Immature natural killer cell (primary cell): ENCODE measurements at regions not wholly inside any gene's neighbourhood (a gene's known extent, or its start where the extent isn't known, plus 50 kb on each side); places are given as distances from the start of the nearest gene placed in this dataset.
"Not testable (repeated sequence)": the region's sequence is repeated elsewhere in the genome, so short reads cannot be mapped to it uniquely, and the experiment has no call there.

Experiments
- DNase-seq, 3 donors: peaks; one replicate each; pipeline ENCODE4 v3.0.0; 2022; ENCODE audit warnings: mixed read lengths in 1 of 3
- H3K27ac Mint-ChIP-seq, 6 donors: one replicate each; pipeline ENCODE4 v1.8.0; 2020; ENCODE audit warnings: mixed read lengths in 6 of 6, mild to moderate bottlenecking in 5 of 6, inconsistent platforms in 4 of 6, moderate library complexity in 3 of 6
- H3K27me3 Mint-ChIP-seq, 3 donors: one replicate each; pipeline ENCODE4 v1.8.0; 2020 to 2021; ENCODE audit warnings: low read depth in 3 of 3, mild to moderate bottlenecking in 3 of 3, mixed read lengths in 3 of 3, moderate library complexity in 3 of 3, inconsistent platforms in 1 of 3
- H3K36me3 Mint-ChIP-seq, 3 donors: one replicate each; pipeline ENCODE4 v1.8.0; 2020; ENCODE audit warnings: mixed read lengths in 3 of 3, inconsistent platforms in 2 of 3, mild to moderate bottlenecking in 2 of 3
- H3K4me1 Mint-ChIP-seq, 2 donors: one replicate each; pipeline ENCODE4 v1.8.0; 2020; ENCODE audit warnings: inconsistent platforms in 2 of 2, mild to moderate bottlenecking in 2 of 2, mixed read lengths in 2 of 2, moderate library complexity in 1 of 2
- H3K4me3 Mint-ChIP-seq, 5 donors: one replicate each; pipeline ENCODE4 v1.8.0; 2020; ENCODE audit warnings: mild to moderate bottlenecking in 5 of 5, mixed read lengths in 5 of 5, inconsistent platforms in 3 of 5, moderate library complexity in 3 of 5
- H3K9me3 Mint-ChIP-seq, 6 donors: one replicate each; pipeline ENCODE4 v1.8.0; 2020; ENCODE audit warnings: mild to moderate bottlenecking in 6 of 6, mixed read lengths in 6 of 6, inconsistent platforms in 4 of 6, moderate library complexity in 3 of 6

- H3K4me3 Mint-ChIP-seq, result no peak overlapping the region
- DNase-seq, result no peak
- no peaks in the 10 kb centered on the region for H3K36me3 Mint-ChIP-seq
- no peak overlapping the region for H3K27ac Mint-ChIP-seq
- no peaks in the 10 kb centered on the region for H3K9me3 Mint-ChIP-seq
- no peaks in the 10 kb centered on the region for H3K4me1 Mint-ChIP-seq
- H3K27me3 Mint-ChIP-seq, result peaks cover 3 to 9% (median 6%) of the 10 kb centered on the region in 3 donors
These were observed 92.6 kb upstream of the TMEM132E start for GRCh38 chr17:34486761-34487160.

DNA sequence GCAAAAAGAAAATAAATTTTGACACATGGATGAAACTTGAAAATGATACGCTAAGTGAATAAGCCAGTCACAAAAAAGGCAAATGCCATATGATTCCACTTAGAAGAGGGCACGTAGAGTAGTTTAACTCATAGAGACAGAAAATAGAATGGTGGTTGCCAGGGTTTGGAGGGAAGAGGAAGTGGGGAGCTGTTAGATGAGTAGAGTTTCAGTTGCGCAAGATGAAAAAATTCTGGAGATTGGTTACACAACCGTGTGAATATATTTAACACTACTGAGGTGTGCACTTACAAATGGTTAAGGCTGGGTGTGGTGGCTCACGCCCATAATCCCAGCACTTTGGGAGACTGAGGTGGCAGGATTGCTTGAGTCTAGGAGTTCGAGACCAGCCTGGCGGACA is 93.4 kb upstream of the TMEM132E start:
- no peaks in the 10 kb centered on the region for H3K9me3 Mint-ChIP-seq
- DNase-seq, result no peak
- H3K4me3 Mint-ChIP-seq, result no peak overlapping the region
- no peaks in the 10 kb centered on the region for H3K36me3 Mint-ChIP-seq
- no peaks in the 10 kb centered on the region for H3K4me1 Mint-ChIP-seq
- peaks cover 3 to 9% (median 6%) of the 10 kb centered on the region in 3 donors for H3K27me3 Mint-ChIP-seq
- no peak overlapping the region for H3K27ac Mint-ChIP-seq

GRCh38 chr17:34484193-34484733 is 95.1 kb upstream of the TMEM132E start:
- no peaks in the 10 kb centered on the region for H3K4me1 Mint-ChIP-seq
- no peak overlapping the region for H3K27ac Mint-ChIP-seq
- no peak overlapping the region for H3K4me3 Mint-ChIP-seq
- peaks cover 1 to 9% (median 6%) of the 10 kb centered on the region in 3 donors for H3K27me3 Mint-ChIP-seq
- H3K9me3 Mint-ChIP-seq, result no peaks in the 10 kb centered on the region
- H3K36me3 Mint-ChIP-seq, result no peaks in the 10 kb centered on the region
- DNase-seq, result no peak

DNA sequence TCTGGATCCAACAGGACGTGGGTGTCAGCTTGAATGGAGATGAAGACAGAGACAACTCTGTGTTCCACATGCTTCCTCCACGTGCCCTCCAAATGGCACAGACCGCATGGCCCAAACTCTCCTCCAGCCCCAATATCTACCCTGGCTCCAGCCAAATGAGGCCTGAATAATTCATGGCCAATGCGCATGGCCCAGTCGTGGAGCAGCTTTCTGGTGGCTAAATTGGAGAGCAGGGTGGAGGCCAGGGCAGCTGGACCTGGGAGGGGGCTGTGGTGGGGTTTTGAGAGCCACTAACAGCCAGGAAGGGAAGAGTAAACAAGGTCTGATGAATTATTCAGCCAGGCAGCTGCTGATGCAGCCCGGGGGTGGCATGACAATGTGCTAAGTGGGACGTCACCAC is 96.7 kb upstream of the TMEM132E start:
- Mint-ChIP-seq H3K9me3 (no peaks in the 10 kb centered on the region), H3K4me1 (no peaks in the 10 kb centered on the region), H3K27me3 (peaks cover 1 to 7% (median 4%) of the 10 kb centered on the region in 3 donors), H3K4me3 (no peak overlapping the region), H3K27ac (no peak overlapping the region), H3K36me3 (no peaks in the 10 kb centered on the region)
- no peak for DNase-seq

GRCh38 chr17:34481779-34482178 is 97.6 kb upstream of the TMEM132E start:
- DNase-seq, result no peak
- Mint-ChIP-seq H3K27ac (no peak overlapping the region), H3K4me3 (no peak overlapping the region), H3K27me3 (peaks cover 1 to 4% (median 3%) of the 10 kb centered on the region in 3 donors), H3K36me3 (no peaks in the 10 kb centered on the region), H3K9me3 (no peaks in the 10 kb centered on the region), H3K4me1 (no peaks in the 10 kb centered on the region)

- H3K4me3 Mint-ChIP-seq, result no peak overlapping the region
- H3K36me3 Mint-ChIP-seq, result no peaks in the 10 kb centered on the region
- no peaks in the 10 kb centered on the region for H3K4me1 Mint-ChIP-seq
- no peak for DNase-seq
- H3K27me3 Mint-ChIP-seq, result peaks cover 2 to 11% (median 7%) of the 10 kb centered on the region in 3 donors
- H3K9me3 Mint-ChIP-seq, result no peaks in the 10 kb centered on the region
- no peak overlapping the region for H3K27ac Mint-ChIP-seq
These were observed 100.0 kb upstream of the TMEM132E start for GRCh38 chr17:34479371-34479770.

- H3K9me3 Mint-ChIP-seq, result no peaks in the 10 kb centered on the region
- peaks cover 0 to 11% (median 7%) of the 10 kb centered on the region in 3 donors for H3K27me3 Mint-ChIP-seq
- no peak for DNase-seq
- H3K4me1 Mint-ChIP-seq, result no peaks in the 10 kb centered on the region
- no peak overlapping the region for H3K27ac Mint-ChIP-seq
- H3K4me3 Mint-ChIP-seq, result no peak overlapping the region
- H3K36me3 Mint-ChIP-seq, result no peaks in the 10 kb centered on the region
These were observed 101.1 kb upstream of the TMEM132E start for GRCh38 chr17:34478244-34478643.

DNA sequence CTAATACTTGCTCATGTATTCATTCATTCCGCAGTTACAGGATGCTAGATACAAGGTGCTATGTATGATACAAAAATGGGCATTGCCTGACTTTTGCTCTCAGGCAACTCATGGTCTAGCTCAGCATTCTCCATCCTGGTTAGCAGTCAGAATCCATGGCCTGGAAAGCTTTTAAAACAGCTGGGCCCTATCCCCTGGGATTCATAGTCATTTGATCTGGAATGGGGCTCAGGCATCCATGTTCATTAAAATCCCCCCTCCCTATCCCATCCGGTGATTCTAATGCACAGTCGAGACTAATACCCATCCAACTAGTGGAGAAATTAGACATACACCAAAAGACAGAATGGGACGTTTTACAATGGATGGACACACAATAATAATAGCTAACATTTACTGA is 104.1 kb upstream of the TMEM132E start:
- DNase-seq, result no peak
- H3K4me3 Mint-ChIP-seq, result no peak overlapping the region

DNA sequence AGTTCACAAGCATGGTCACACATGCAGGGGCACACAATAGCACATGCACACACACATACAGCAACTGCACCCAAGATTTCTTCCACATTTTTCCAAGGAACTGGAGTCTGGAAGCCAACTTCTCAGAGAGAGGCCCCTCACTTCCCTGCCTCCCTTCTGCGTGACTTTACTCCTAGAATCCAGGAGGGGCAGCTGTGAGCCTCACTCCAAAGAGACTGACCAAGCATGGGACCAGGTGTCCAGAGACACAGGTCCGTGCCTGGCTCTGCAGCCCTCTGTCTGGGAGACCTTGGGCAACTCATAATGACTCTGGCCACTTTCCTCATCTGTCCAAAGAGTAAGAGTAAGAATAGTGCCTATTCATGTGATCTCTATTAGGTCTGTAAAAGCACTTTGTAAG is 104.7 kb upstream of the TMEM132E start:
- Mint-ChIP-seq H3K4me1 (no peaks in the 10 kb centered on the region), H3K36me3 (no peaks in the 10 kb centered on the region), H3K9me3 (no peaks in the 10 kb centered on the region), H3K27me3 (peaks cover 2 to 13% (median 11%) of the 10 kb centered on the region in 3 donors), H3K4me3 (no peak overlapping the region), H3K27ac (no peak overlapping the region)
- DNase-seq, result no peak

More for the DNA sequence above, 104.1 kb upstream of the TMEM132E start:
- Mint-ChIP-seq H3K27me3 (peaks cover 2 to 11% (median 11%) of the 10 kb centered on the region in 3 donors), H3K9me3 (no peaks in the 10 kb centered on the region), H3K4me1 (no peaks in the 10 kb centered on the region), H3K36me3 (no peaks in the 10 kb centered on the region), H3K27ac (no peak overlapping the region)

DNA sequence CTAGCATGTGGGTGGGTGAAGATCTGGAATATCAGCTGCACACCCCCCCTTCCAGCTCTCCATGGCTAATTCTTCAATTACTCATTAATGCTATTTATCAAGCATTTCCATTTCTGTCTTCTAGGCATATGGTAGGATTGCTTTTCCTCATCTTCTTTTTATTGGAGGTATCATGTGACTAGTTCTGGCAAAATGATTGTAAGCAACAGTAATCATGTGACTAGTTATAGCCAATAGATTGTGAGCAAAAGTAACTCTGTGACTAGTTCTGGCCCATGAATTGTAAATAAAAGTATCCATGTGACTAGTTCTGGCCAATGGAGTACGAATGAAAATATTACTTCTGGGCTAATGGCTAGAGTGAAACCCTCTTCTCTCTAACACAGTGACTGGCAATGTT is 107.0 kb upstream of the TMEM132E start:
- H3K27ac Mint-ChIP-seq, result no peak overlapping the region
- H3K4me3 Mint-ChIP-seq, result no peak overlapping the region
- H3K36me3 Mint-ChIP-seq, result no peaks in the 10 kb centered on the region
- H3K4me1 Mint-ChIP-seq, result no peaks in the 10 kb centered on the region
- H3K9me3 Mint-ChIP-seq, result no peaks in the 10 kb centered on the region
- peaks cover 2 to 13% (median 11%) of the 10 kb centered on the region in 3 donors for H3K27me3 Mint-ChIP-seq
- DNase-seq, result no peak

GRCh38 chr17:34471278-34471677 is 108.1 kb upstream of the TMEM132E start:
- H3K9me3 Mint-ChIP-seq, H3K36me3 Mint-ChIP-seq, DNase-seq, H3K4me1 Mint-ChIP-seq, H3K4me3 Mint-ChIP-seq, H3K27ac Mint-ChIP-seq: not testable (repeated sequence)
- H3K27me3 Mint-ChIP-seq, result peaks cover 2 to 11% (median 9%) of the 10 kb centered on the region in 3 donors

DNA sequence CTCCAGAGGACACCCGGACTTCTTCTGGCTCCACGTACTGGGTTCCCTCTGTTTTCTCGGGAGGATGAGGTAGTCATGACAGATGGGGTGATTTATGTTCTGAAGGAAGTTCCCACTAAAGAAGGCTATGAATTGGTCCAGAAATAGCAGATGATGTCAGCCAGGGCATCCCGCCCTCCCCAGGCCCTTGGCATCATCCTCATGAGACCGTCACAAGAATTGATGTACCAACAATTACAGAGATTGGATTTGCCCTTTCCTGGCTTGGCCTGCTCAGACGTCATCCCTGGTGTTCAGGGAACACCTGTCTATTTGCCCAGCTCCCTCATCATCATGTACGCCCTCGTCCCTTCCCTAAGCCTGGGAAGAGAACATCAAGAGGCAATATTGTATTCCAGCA is 102.8 kb upstream of the CCL1 start:
- Mint-ChIP-seq H3K27me3 (peaks cover 3 to 9% (median 3%) of the 10 kb centered on the region in 3 donors), H3K9me3 (no peaks in the 10 kb centered on the region), H3K36me3 (no peaks in the 10 kb centered on the region), H3K4me1 (no peaks in the 10 kb centered on the region), H3K4me3 (no peak overlapping the region), H3K27ac (no peak overlapping the region)
- DNase-seq, result no peak

DNA sequence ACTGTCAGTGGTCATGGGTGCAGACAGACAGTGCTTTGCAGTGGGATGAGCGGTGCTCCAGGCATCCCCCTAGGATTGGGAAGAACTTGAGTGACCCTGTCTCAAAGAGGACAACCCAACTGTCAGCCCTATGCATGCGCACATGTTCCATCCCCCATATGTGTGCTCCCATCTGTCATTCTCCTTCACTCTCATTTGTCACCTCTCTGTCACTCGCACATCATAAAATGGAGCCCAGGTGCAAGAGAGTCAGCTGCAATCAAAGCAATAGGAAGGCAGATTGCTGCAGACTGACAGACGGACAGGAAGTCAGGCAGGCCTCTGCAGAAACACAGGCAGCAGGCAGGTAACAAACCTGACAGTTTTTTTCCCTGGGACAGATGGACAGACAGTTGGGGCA is 101.8 kb upstream of the CCL1 start:
- no peak for DNase-seq
- Mint-ChIP-seq H3K27me3 (peaks cover 3 to 7% (median 5%) of the 10 kb centered on the region in 3 donors), H3K4me1 (no peaks in the 10 kb centered on the region), H3K27ac (no peak overlapping the region), H3K4me3 (no peak overlapping the region), H3K9me3 (no peaks in the 10 kb centered on the region), H3K36me3 (no peaks in the 10 kb centered on the region)

GRCh38 chr17:34458266-34458665 is 95.2 kb upstream of the CCL1 start:
- Mint-ChIP-seq H3K9me3 (no peaks in the 10 kb centered on the region), H3K4me1 (no peaks in the 10 kb centered on the region), H3K36me3 (no peaks in the 10 kb centered on the region), H3K27me3 (peaks cover 4 to 7% (median 4%) of the 10 kb centered on the region in 3 donors), H3K4me3 (no peak overlapping the region), H3K27ac (no peak overlapping the region)
- no peak for DNase-seq

GRCh38 chr17:34456121-34456520 is 93.1 kb upstream of the CCL1 start:
- Mint-ChIP-seq H3K9me3 (no peaks in the 10 kb centered on the region), H3K36me3 (no peaks in the 10 kb centered on the region), H3K27me3 (peaks cover 2 to 8% (median 7%) of the 10 kb centered on the region in 3 donors), H3K4me3 (no peak overlapping the region), H3K27ac (no peak overlapping the region), H3K4me1 (no peaks in the 10 kb centered on the region)
- no peak for DNase-seq
